GM19438 (cell line): ENCODE measurements at regions not wholly inside any gene's neighbourhood (a gene's known extent, or its start where the extent isn't known, plus 50 kb on each side); places are given as distances from the start of the nearest gene placed in this dataset.
"Not testable (repeated sequence)": the region's sequence is repeated elsewhere in the genome, so short reads cannot be mapped to it uniquely, and the experiment has no call there.

Experiments used
- ATAC-seq: cut with Tn5 transposase; IDR thresholded peaks from one replicate; pipeline ENCODE4 v1.9.1; 2021; ENCODE audit warnings: low read depth; ENCODE audit not compliant: unreplicated experiment

DNA sequence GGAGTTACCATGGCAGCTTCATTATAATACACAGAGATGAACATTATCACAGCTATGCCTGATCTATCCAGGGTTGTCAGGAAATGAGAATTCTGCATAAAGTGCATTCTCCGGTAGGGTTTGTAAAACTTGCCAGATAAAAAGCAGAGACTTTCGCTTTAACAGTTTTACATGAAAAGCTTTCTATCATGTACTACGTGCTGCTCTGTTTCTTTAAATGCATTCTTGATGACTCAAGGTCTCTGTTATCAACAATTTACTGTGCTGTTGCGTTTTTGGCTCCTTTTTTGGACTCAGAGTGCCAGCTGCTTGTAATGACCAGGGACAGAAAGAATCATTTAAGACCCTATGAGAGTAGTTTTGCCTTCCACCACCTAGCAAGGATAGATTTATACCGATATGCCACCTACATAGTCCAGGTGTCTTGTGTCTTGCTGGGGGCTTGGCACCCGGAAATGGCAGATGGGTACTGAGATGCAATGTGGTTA lies 371.2 kb downstream of the BTG1 start:
- ATAC-seq = no peak

DNA sequence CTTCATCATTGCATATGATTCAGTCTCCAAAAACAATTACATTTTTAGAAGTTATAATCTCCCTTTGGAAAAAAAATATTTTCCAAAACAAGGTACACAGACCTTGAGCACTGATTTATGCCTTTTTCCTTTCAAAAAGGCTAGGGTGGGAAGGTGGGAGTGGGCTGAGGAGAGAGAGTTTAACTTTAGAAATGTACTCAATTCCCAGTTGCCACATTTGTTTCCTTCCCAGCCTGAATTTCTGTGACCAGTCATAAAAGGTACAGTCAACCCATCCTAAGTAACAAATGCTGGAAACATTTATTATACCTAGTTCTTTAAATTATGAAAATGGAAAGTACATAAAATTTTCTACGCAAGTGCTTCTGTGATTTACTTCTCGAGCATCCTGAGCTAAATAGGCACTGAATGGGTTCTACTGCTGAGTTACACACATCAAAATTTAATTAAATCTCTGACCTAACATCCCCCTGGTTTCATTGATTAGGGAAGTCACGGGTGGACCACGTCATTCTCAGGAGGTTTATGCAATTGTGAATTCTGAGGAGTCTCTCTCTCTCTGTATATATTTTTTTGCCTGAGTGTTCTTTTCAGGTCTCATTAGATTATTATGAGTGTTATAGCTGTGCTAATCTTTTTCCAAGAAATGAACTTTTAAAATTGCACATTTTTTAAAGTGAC lies 371.8 kb downstream of the BTG1 start:
- no peak for ATAC-seq

GRCh38 chr12:91772411-91772810 lies 373.2 kb downstream of the BTG1 start:
- no peak for ATAC-seq

DNA sequence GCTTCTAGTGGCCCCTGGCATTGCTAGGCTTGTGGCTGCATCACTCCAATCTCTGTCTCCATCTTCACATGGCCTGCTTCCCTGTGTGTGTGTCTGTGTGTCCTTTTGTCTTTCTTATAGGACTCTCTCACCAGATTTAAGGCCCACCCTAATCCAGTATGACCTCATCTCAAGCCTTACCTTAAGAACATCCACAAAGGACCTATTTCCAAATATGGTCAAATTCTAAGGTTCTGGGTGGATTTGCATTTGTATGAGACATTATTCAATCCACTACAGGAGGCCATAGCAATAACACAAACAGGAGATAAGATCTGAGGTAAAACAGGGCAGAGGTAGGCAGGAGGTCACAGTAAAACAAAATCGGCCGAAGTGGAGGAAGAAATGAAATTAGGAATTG lies 375.9 kb downstream of the BTG1 start:
- no peak for ATAC-seq

GRCh38 chr12:91767237-91767636 lies 378.4 kb downstream of the BTG1 start:
- no peak for ATAC-seq

DNA sequence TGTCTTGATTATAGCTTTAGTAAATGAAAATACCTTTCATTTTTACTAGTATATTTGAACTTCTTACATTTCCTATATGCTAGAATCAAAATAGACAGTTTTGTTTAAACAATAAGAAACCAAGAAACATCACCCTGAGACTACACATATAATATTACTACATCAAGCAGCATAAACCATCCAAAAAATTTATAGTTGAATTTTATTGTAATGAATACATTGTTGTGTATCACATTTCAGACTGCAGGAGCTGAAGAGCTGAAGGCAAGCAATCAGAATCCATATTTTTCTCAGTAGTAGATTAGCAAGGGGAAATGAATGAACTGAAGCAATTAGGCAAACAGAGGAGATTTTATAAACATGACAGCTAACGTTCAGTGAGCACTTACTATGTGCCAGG lies 379.2 kb downstream of the BTG1 start:
- no peak for ATAC-seq

GRCh38 chr12:91763654-91764370 lies 381.8 kb downstream of the BTG1 start:
- no peak for ATAC-seq

GRCh38 chr12:91753649-91754048 lies 392.0 kb downstream of the BTG1 start:
- no peak for ATAC-seq

DNA sequence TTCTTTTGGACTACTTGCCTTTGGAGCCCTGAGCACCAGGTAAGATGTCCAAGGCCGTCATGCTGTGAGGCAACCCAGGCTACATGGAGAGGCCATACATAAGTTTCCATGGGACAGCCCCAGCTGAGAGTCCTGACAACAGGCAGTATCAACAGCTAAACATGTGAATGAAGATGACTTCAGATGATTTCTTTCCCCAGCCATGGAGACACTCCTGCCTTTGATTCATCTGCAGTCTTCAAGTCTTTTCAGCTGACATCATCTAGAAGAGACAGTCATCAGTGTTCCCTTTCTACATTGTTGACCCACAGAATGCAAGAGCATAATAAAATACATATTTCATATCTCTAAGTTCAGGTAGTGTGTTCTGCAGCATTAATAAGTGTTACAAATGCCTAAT lies 398.7 kb downstream of the BTG1 start:
- ATAC-seq = no peak

DNA sequence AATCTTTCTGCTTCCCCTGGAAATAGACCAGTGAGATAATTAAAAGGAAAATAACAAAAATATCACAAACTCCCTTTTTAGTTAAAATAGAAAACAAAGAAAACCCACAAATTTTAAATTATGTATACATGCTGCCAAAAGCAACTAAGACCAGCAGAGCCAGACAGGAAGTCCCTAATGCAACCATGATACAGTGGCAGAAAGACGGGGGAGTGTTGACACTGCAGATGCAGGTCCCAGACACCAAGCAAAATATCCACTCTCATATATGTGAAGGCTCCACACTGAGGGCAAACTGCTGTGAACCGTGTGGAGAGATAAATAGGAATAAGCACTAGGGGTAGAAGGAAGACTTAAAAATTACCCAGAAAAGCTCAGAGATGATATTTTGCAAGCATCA lies 401.0 kb downstream of the BTG1 start:
- ATAC-seq = no peak

GRCh38 chr12:91743704-91744321 lies 401.8 kb downstream of the BTG1 start:
- ATAC-seq = no peak

GRCh38 chr12:91743280-91743679 lies 402.4 kb downstream of the BTG1 start:
- no peak for ATAC-seq

- ATAC-seq = no peak
These were observed 403.7 kb downstream of the BTG1 start for GRCh38 chr12:91741932-91742331.

DNA sequence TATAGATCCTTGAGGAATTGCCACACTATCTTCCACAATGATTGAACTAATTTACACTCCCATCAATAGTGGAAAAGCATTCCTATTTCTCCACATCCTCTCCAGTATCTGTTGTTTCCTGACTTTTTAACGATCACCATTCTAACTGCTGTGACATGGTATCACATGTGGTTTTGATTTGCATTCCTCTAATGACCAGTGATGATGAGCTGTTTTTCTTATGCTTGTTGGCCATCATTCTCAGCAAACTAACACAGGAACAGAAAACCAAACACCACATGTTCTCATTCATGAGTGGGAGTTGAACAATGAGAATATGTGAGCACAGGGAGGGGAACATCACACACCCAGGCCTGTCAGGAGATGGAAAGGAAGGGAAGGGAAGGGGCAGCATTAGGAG lies 411.8 kb downstream of the BTG1 start:
- ATAC-seq = not testable (repeated sequence)

GRCh38 chr12:91732086-91732485 lies 413.6 kb downstream of the BTG1 start:
- no peak for ATAC-seq

GRCh38 chr12:91729543-91729942 lies 416.1 kb downstream of the BTG1 start:
- ATAC-seq = no peak

DNA sequence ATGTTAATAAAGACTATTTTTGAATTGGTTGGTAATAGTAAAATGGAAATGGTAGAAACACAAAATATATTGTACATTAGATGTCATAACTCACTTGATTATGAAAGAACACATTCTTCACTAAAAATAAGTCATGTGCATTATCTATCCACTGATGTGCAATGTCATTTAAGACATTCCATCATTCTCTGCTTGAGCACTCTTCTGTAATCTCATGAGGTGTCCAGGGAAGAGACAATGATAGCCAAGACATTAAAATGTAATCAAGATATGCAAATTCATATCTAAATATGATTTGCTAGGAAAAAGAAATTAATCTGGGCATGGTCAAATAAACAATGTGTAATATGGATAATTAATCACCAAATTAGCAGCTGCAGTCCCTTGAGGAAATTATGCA lies 422.5 kb downstream of the BTG1 start:
- ATAC-seq = no peak

- ATAC-seq = no peak
These were observed 423.6 kb downstream of the BTG1 start for GRCh38 chr12:91722072-91722471.

DNA sequence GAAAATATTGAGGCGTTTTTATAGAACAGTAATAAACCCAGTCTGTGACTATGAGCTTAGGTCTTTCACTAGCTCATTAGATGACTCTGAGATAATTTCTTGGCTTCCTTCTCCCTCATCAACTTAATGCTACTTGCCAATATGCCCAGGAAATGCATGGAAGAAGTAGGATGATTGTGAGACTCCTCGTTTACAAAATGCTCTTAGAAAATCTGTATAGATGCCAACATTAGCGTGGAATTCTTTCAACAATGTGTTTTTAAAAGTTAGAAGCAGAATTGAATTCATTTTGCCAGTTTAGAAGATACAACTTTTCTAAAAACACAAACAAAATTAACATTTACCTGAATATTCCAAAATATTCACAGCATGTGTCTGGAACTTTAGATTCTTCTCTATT lies 424.6 kb downstream of the BTG1 start:
- no peak for ATAC-seq

DNA sequence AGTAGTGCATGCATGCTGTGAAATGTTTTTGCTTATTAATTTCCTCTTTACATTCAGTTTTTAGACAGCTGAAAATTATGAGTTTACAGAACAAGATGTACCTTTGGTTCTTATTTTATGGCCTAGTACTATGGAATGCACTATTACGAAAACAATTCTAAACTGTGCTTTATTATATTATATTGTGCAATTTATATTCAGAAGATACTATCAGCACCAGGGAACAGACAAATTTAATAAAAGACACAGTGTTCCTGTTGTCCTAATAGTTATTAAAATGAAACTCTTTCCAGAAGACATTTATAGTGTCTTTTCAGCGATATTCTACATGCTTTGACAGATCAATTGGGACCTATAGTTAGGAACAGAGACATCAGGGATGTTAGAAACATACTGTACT lies 427.3 kb downstream of the BTG1 start:
- no peak for ATAC-seq

DNA sequence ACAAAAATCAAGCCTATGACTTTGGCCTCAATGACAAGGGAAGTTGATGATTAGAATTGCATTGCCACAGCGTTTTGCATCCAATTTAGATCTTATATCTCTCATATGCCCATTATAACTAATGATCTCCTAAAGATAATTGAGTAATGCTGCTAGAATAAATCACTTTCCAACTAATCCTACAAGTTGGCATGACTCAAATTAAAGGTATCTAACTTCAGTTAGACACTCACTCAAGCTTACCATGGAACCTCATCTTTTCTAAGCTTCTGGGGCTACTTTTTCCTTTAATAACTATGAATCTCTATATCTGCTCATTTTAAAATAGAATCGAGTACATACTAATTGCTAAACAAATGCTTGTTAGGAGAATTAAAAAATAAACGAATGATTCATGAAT lies 427.8 kb downstream of the BTG1 start:
- no peak for ATAC-seq

DNA sequence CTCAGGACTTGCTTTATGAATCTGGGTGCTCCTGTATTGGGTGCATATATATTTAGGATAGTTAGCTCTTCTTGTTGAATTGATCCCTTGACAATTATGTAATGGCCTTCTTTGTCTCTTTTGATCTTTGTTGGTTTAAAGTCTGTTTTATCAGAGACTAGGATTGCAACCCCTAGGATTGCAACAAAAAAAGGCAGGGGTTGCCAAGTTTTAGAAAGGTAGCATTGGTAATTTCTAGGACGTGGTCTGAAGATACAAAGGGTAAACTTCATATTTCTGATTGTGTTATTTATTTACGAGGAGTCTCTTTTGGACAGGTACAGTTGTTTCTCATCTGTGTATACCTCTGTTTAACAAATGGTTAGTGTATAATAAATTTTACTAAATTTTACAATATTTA lies 433.7 kb downstream of the BTG1 start:
- not testable (repeated sequence) for ATAC-seq
